MM.1S (cell line): ENCODE measurements at regions not wholly inside any gene's neighbourhood (a gene's known extent, or its start where the extent isn't known, plus 50 kb on each side); places are given as distances from the start of the nearest gene placed in this dataset.
"Not testable (repeated sequence)": the region's sequence is repeated elsewhere in the genome, so short reads cannot be mapped to it uniquely, and the experiment has no call there.

ENCODE experiments used
- DNase-seq: peaks from one replicate; pipeline ENCODE4 v3.0.0-alpha.2; 2015
- H2AFZ ChIP-seq: fragments of 300-600 bp; sonication (generic); 2 replicates; pipeline ENCODE4 v1.6.0; 2016; ENCODE audit warnings: antibody characterized with exemption, low read length
- H3F3A ChIP-seq: fragments of 300-600 bp; sonication (generic); 2 replicates; pipeline ENCODE4 v1.6.1; 2016; ENCODE audit warnings: mild to moderate bottlenecking, antibody characterized with exemption, low read length, moderate library complexity, mixed read lengths; ENCODE audit not compliant: insufficient read depth
- H3K27ac ChIP-seq: fragments of 300-600 bp; sonication (generic); 2 replicates; pipeline ENCODE4 v1.5.1; 2016; ENCODE audit warnings: mild to moderate bottlenecking, low read length
- H3K27me3 ChIP-seq: fragments of 300-600 bp; sonication (generic); replicated peaks from 2 replicates; pipeline ENCODE4 v1.6.0; 2016; ENCODE audit warnings: low read length; ENCODE audit not compliant: insufficient read depth
- H3K36me3 ChIP-seq: fragments of 300-600 bp; sonication (generic); replicated peaks from 2 replicates; pipeline ENCODE4 v1.6.1; 2016; ENCODE audit warnings: mild to moderate bottlenecking, low read length, mixed read lengths; ENCODE audit not compliant: insufficient read depth
- H3K4me1 ChIP-seq: fragments of 300-600 bp; sonication (generic); 2 replicates; pipeline ENCODE4 v1.6.1; 2016; ENCODE audit warnings: low read length, mixed read lengths
- H3K4me2 ChIP-seq: fragments of 300-600 bp; sonication (generic); 2 replicates; pipeline ENCODE4 v1.6.0; 2016; ENCODE audit warnings: low read depth, low read length
- H3K4me3 ChIP-seq: fragments of 300-600 bp; sonication (generic); 2 replicates; pipeline ENCODE4 v1.5.1; 2016; ENCODE audit warnings: low read length, mixed read lengths
- H3K79me2 ChIP-seq: fragments of 300-600 bp; sonication (generic); 2 replicates; pipeline ENCODE4 v1.6.1; 2016; ENCODE audit warnings: mixed run types, low read length, mixed read lengths
- H3K9ac ChIP-seq: fragments of 300-600 bp; sonication (generic); 2 replicates; pipeline ENCODE4 v1.6.1; 2016; ENCODE audit warnings: low read length, mixed read lengths
- H3K9me2 ChIP-seq: fragments of 300-600 bp; sonication (generic); replicated peaks from 2 replicates; pipeline ENCODE4 v1.6.1; 2016; ENCODE audit warnings: mild to moderate bottlenecking, low read length, mixed read lengths; ENCODE audit not compliant: insufficient read depth
- H3K9me3 ChIP-seq: fragments of 300-600 bp; sonication (generic); replicated peaks from 2 replicates; pipeline ENCODE4 v1.6.1; 2016; ENCODE audit warnings: mild to moderate bottlenecking, low read length, mixed read lengths; ENCODE audit not compliant: insufficient read depth
- H4K20me1 ChIP-seq: fragments of 300-600 bp; sonication (generic); 2 replicates; pipeline ENCODE4 v1.6.1; 2016; ENCODE audit warnings: mild to moderate bottlenecking, low read length, moderate library complexity, mixed read lengths; ENCODE audit not compliant: insufficient read depth
- CTCF ChIP-seq: fragments of 300-600 bp; sonication (generic); IDR thresholded peaks from 2 replicates; pipeline ENCODE4 v1.5.1; 2016; ENCODE audit warnings: antibody characterized with exemption, low read length, mixed read lengths
- EZH2 ChIP-seq: fragments of 300-600 bp; sonication (generic); optimal IDR thresholded peaks from 2 replicates; pipeline ENCODE3; 2017; ENCODE audit warnings: low read depth, mild to moderate bottlenecking, antibody characterized with exemption, low read length, mixed read lengths
- EZH2phosphoT487 ChIP-seq: fragments of 300-600 bp; sonication (generic); IDR thresholded peaks from 2 replicates; pipeline ENCODE4 v1.6.1; 2018; ENCODE audit warnings: antibody characterized with exemption, low read length

- H3K4me3 ChIP-seq, result no peak overlapping the region
- H3K9me2 ChIP-seq, result no peaks in the 10 kb centered on the region
- no peak overlapping the region for H3K9ac ChIP-seq
- no peak overlapping the region for H3K4me2 ChIP-seq
- TF ChIP-seq EZH2phosphoT487 (no peak), CTCF (no peak), EZH2 (no peak)
- H3K4me1 ChIP-seq, result peaks cover 6% of the 10 kb centered on the region
- no peaks in the 10 kb centered on the region for H3F3A ChIP-seq
- H3K9me3 ChIP-seq, result no peaks in the 10 kb centered on the region
- H3K27ac ChIP-seq, result no peak overlapping the region; the same call in 1 of the 2 replicates
- H3K79me2 ChIP-seq, result no peaks in the 10 kb centered on the region
- no peaks in the 10 kb centered on the region for H3K36me3 ChIP-seq
- no peak overlapping the region for H2AFZ ChIP-seq
- H3K27me3 ChIP-seq, result no peaks in the 10 kb centered on the region
- H4K20me1 ChIP-seq, result no peaks in the 10 kb centered on the region
- DNase-seq, result peak; percentile 25
Measured at GRCh38 chr7:53229202-53229601, 193.8 kb downstream of the POM121L12 start.

GRCh38 chr7:53237344-53237913 is 202.0 kb downstream of the POM121L12 start:
- Histone ChIP-seq H3K27me3 (no peaks in the 10 kb centered on the region), H3K4me2 (no peak overlapping the region), H3K27ac (no peak overlapping the region), H3K9me3 (no peaks in the 10 kb centered on the region), H4K20me1 (no peaks in the 10 kb centered on the region), H3K4me1 (no peaks in the 10 kb centered on the region), H3K9me2 (no peaks in the 10 kb centered on the region), H3K4me3 (no peak overlapping the region), H3F3A (no peaks in the 10 kb centered on the region), H2AFZ (no peak overlapping the region), H3K79me2 (no peaks in the 10 kb centered on the region), H3K36me3 (no peaks in the 10 kb centered on the region), H3K9ac (no peak overlapping the region)
- TF ChIP-seq CTCF (no peak), EZH2 (no peak), EZH2phosphoT487 (no peak)
- DNase-seq, result no peak

GRCh38 chr7:53238021-53238605 is 202.7 kb downstream of the POM121L12 start:
- no peak for DNase-seq
- H3F3A ChIP-seq, result no peaks in the 10 kb centered on the region
- no peak overlapping the region for H3K27ac ChIP-seq
- H2AFZ ChIP-seq, result no peak overlapping the region
- no peak overlapping the region for H3K4me2 ChIP-seq
- no peaks in the 10 kb centered on the region for H3K4me1 ChIP-seq
- no peaks in the 10 kb centered on the region for H3K9me2 ChIP-seq
- H3K9ac ChIP-seq, result no peak overlapping the region
- TF ChIP-seq CTCF (no peak), EZH2phosphoT487 (no peak), EZH2 (no peak)
- H3K79me2 ChIP-seq, result no peaks in the 10 kb centered on the region
- no peaks in the 10 kb centered on the region for H3K36me3 ChIP-seq
- H3K4me3 ChIP-seq, result no peak overlapping the region
- no peaks in the 10 kb centered on the region for H3K9me3 ChIP-seq
- H3K27me3 ChIP-seq, result no peaks in the 10 kb centered on the region
- no peaks in the 10 kb centered on the region for H4K20me1 ChIP-seq

GRCh38 chr7:53239151-53239550 is 203.7 kb downstream of the POM121L12 start:
- not testable (repeated sequence) for H3K36me3 ChIP-seq, H4K20me1 ChIP-seq, H3K9me3 ChIP-seq, H3K4me1 ChIP-seq, H3K79me2 ChIP-seq, H3K9me2 ChIP-seq, H3K9ac ChIP-seq, H3F3A ChIP-seq, H3K27ac ChIP-seq, H3K4me3 ChIP-seq, H3K4me2 ChIP-seq, H2AFZ ChIP-seq, H3K27me3 ChIP-seq, DNase-seq
